ENCODE measurements at regions not wholly inside any gene's neighbourhood (a gene's known extent, or its start where the extent isn't known, plus 50 kb on each side); places are given as distances from the start of the nearest gene placed in this dataset.

DNA sequence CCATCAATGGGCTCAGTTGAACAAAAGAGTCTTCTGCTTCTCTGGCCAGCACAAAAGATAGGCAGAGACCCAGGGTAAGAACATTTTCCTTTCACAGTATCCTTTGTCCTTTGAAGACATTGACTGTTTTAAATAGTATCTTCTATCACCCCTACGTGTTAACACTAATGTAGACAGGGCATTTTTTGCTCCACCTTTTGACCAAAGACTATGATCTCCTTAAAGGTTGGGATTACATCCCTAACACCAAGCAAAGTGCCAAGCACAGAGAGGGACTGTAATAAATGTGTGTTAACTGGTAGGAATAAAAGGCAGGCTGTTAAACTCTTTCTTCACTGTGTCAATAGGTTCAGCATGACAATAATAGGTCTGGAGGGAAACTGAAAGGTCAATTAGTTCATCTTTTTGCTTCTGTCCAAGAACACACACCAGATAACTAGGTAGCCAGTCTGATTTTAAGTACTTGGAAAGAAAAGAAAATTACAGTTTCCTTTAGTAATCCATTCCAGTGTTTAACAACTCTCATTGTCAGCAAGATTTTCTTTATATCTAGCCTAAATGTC lies 63.6 kb upstream of the NOX3 start:
- CTCF ChIA-PET = no interaction called here

DNA sequence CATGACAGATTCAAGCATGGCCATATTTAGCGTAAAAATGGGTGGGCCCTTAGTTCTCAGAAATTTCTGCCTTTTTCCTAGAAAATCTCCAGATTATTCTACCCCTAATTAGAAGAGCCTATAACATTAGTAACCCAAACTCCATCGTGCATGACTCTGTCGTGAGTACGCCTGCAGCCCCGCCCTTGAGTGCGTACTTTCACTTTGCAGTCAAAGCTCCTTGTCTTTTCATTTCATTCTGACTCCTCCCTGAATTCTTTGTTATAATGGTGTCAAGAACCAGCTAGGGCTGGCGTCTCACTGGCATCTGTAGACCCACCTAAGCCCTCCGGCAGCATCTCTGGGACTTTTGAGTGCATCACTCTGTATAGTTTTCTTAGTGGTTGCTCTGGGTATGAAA lies 61.7 kb upstream of the NOX3 start:
- ChIA-PET POLR2A (no interaction called here), CTCF (interaction anchor here (1.0 to 1.6 kb wide), 2 partner anchors 12 to 18 kb away, joined by 3 to 6 read pairs; no protein-coding TSS in a partner anchor)
- DNase-seq (ENCODE audit: low read depth, low spot score) = no peak
- H3K4me3 ChIP-seq (ENCODE audit: low read depth, low read length) = no peak overlapping the region
- TF ChIP-seq, protein P1, sequence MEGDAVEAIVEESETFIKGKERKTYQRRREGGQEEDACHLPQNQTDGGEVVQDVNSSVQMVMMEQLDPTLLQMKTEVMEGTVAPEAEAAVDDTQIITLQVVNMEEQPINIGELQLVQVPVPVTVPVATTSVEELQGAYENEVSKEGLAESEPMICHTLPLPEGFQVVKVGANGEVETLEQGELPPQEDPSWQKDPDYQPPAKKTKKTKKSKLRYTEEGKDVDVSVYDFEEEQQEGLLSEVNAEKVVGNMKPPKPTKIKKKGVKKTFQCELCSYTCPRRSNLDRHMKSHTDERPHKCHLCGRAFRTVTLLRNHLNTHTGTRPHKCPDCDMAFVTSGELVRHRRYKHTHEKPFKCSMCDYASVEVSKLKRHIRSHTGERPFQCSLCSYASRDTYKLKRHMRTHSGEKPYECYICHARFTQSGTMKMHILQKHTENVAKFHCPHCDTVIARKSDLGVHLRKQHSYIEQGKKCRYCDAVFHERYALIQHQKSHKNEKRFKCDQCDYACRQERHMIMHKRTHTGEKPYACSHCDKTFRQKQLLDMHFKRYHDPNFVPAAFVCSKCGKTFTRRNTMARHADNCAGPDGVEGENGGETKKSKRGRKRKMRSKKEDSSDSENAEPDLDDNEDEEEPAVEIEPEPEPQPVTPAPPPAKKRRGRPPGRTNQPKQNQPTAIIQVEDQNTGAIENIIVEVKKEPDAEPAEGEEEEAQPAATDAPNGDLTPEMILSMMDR (IDR thresholded peaks at IDR 0.05; ENCODE audit: insufficient read depth, low read length, missing control alignments) = no peak

More for the DNA sequence above, 63.6 kb upstream of the NOX3 start:
- TF ChIP-seq, protein P1 (IDR thresholded peaks at IDR 0.05; ENCODE audit: insufficient read depth, low read length, missing control alignments) = no peak
- DNase-seq (ENCODE audit: low read depth, low spot score) = no peak
- POLR2A ChIA-PET = no interaction called here
- H3K4me3 ChIP-seq (ENCODE audit: low read depth, low read length) = no peak overlapping the region

DNA sequence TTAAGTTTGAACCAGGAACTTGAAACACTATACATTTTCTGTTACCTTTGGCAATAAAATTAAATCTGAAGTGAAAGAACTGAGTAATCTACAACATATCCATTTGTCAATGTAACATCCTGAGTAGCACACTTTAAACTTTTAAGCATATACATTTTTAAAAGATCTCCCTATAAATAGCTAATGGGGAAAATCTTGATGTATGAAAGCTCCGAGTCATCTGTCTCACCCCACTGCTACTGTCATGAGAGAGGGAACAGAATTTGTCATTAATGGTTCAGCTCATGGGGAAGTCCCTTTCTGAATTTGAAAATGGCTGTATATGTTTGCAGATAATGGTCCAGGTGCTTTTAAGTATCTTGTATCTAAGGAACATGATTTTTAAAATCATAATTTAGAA lies 55.2 kb upstream of the NOX3 start:
- TF ChIP-seq, protein P1 (IDR thresholded peaks at IDR 0.05; ENCODE audit: insufficient read depth, low read length, missing control alignments) = no peak
- ChIA-PET POLR2A (no interaction called here), CTCF (interaction anchor here (1.0 to 1.6 kb wide), 3 partner anchors 16 to 171 kb away, joined by 3 to 5 read pairs (median 4); no protein-coding TSS in a partner anchor)
- no peak overlapping the region for H3K4me3 ChIP-seq (ENCODE audit: low read depth, low read length)
- no peak for DNase-seq (ENCODE audit: low read depth, low spot score)

DNA sequence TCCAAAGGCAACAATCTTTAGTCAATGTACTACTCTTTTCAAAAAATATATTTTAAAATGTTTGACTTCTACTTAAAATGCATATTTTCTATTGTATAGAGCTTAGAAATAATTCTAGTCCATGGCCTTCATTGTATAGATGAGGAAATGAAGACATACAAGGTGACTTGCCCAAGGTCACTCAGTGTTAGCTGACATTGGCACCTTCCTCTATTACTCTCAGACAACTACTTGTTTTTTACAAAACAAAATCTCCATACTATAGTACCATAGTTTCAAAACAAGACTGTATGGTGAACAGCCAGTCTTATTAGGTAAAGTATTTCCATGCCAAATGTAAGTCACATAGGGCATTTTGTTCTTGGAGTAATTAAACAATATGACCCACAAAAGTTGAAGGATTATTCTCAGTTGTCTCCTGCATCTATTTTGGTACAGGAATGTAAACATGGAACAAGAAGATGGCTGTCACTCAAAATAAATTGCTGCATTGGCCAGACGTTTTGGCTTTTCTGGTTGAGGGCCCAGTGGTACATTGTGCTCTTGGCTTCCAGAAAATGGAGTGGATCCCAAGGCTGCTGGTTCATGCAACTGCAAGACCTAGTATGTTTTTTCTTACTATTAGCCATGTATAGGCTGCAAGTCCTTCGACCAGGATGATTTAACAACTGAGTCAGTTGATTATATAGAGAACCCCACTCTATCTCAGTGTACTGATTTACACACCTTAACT lies 54.3 kb upstream of the NOX3 start:
- TF ChIP-seq, protein P1 (IDR thresholded peaks at IDR 0.05; ENCODE audit: insufficient read depth, low read length, missing control alignments) = no peak
- ChIA-PET CTCF (interaction anchor here (1.0 to 1.6 kb wide), 4 partner anchors 15 to 170 kb away, joined by 3 to 5 read pairs (median 4); no protein-coding TSS in a partner anchor), POLR2A (no interaction called here)

DNA sequence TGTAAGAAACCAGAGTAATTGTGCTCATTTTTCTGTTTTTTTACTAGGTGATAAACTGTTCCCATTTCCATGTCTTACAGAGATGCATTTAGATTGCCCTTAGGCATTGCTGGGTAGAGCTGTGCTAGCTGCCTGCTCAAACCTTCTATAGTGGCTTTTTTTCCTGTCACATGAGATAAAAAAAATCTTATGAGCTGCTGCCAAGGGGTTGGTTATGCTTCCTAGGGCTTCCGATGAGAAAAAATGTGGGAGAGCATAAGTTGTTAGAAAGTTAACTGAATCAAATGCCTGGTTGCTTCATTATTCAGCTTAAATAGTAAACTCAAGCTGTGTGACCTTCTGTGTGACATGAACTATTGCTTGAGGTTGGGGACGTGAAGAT lies 50.0 kb upstream of the NOX3 start:
- DNase-seq (ENCODE audit: low read depth, low spot score) = no peak
- H3K4me3 ChIP-seq (ENCODE audit: low read depth, low read length) = no peak overlapping the region
- POLR2A ChIA-PET = no interaction called here
- CTCF ChIA-PET = interaction anchor here (0.6 to 2.7 kb wide), 5 partner anchors 10 to 328 kb away, joined by 3 to 17 read pairs (median 3); no protein-coding TSS in a partner anchor
- TF ChIP-seq, protein P1 (IDR thresholded peaks at IDR 0.05; ENCODE audit: insufficient read depth, low read length, missing control alignments) = no peak

More for the DNA sequence above, 54.3 kb upstream of the NOX3 start:
- H3K4me3 ChIP-seq (ENCODE audit: low read depth, low read length) = no peak overlapping the region
- no peak for DNase-seq (ENCODE audit: low read depth, low spot score)
